Astrocyte of the spinal cord (primary cell): ENCODE measurements at regions not wholly inside any gene's neighbourhood (a gene's known extent, or its start where the extent isn't known, plus 50 kb on each side); places are given as distances from the start of the nearest gene placed in this dataset.

Experiments
- DNase-seq: peaks from one replicate; pipeline ENCODE4 v3.0.0; 2011; ENCODE audit warnings: low read depth, low spot score
- H3K4me3 ChIP-seq: 2 replicates; pipeline ENCODE4 v1.5.1; 2011; ENCODE audit warnings: low read depth, mild to moderate bottlenecking, low read length, moderate library complexity
- in situ Hi-C: cut with HindIII; loops from 2 replicates; pipeline ENCODE4 v1.10.0; 2017; ENCODE audit warnings: low sequenced_read_pairs
- TF ChIP-seq, protein P1 (sequence below): IDR thresholded peaks from 2 replicates; pipeline ENCODE4 v1.5.1; 2012; ENCODE audit warnings: low read depth, mild to moderate bottlenecking, low read length, inconsistent platforms

DNA sequence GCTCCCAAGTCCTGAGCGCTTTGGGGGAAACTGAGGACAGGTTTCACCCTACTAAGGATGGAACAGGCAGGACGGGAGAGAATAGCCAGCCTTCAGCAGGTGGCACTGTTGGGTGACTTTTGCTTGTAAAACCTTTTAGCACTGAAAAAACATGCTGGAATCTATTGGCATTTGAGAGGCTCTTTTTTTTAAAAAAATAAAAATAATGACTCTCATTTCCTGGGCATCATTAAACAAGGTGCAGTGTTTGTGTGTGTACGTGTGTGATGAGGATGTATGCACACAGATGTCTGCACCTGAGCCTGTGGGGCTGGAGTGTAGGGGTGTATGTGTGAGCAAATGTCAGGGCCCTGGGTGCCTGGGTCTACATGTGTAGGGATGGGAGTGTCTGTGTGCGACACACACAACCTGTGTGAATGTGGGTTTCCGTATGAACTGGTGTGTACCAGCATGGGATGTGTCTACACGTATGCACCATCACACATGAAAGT is 177.9 kb downstream of the RPS24 start:
- H3K4me3 ChIP-seq: no peak overlapping the region
- peak; percentile 62 for DNase-seq
- in situ Hi-C loops: no loop called here
- TF ChIP-seq, protein P1, sequence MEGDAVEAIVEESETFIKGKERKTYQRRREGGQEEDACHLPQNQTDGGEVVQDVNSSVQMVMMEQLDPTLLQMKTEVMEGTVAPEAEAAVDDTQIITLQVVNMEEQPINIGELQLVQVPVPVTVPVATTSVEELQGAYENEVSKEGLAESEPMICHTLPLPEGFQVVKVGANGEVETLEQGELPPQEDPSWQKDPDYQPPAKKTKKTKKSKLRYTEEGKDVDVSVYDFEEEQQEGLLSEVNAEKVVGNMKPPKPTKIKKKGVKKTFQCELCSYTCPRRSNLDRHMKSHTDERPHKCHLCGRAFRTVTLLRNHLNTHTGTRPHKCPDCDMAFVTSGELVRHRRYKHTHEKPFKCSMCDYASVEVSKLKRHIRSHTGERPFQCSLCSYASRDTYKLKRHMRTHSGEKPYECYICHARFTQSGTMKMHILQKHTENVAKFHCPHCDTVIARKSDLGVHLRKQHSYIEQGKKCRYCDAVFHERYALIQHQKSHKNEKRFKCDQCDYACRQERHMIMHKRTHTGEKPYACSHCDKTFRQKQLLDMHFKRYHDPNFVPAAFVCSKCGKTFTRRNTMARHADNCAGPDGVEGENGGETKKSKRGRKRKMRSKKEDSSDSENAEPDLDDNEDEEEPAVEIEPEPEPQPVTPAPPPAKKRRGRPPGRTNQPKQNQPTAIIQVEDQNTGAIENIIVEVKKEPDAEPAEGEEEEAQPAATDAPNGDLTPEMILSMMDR: peak; percentile 78

GRCh38 chr10:78212060-78212785 is 178.6 kb downstream of the RPS24 start:
- no peak overlapping the region for H3K4me3 ChIP-seq
- in situ Hi-C loops: no loop called here
- TF ChIP-seq, protein P1: no peak
- no peak for DNase-seq

GRCh38 chr10:78212786-78213175 is 179.1 kb downstream of the RPS24 start:
- DNase-seq: no peak
- in situ Hi-C loops: no loop called here

GRCh38 chr10:78214955-78215354 is 181.3 kb downstream of the RPS24 start:
- H3K4me3 ChIP-seq: no peak overlapping the region
- TF ChIP-seq, protein P1: no peak
- DNase-seq: no peak
- in situ Hi-C loops: no loop called here

More at GRCh38 chr10:78212786-78213175, 179.1 kb downstream of the RPS24 start:
- H3K4me3 ChIP-seq: no peak overlapping the region
- TF ChIP-seq, protein P1: no peak

- in situ Hi-C loops: no loop called here
- TF ChIP-seq, protein P1: no peak
- DNase-seq: peak; percentile 36
Observed at GRCh38 chr10:78215645-78216044, 182.0 kb downstream of the RPS24 start.

DNA sequence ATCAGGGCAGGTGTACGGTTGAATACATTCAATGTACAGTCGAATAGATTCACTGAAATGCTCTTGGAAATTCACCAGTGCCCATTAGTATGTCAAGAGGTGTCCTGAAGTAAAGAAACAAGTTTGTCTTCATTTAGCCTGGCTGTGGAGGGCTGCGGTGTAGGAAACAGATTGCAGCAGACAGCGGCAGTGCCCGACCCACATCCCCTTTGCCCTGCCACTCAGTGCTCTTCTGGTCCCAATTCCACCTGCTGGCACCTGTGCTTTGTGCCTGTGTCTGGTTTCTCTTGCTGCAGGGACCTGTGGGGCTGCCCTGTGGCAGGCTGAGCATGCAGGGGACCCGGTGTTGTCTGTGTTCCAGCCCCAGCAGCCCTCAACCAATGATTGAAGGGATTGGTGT is 183.7 kb downstream of the RPS24 start:
- no peak for DNase-seq
- TF ChIP-seq, protein P1: no peak
- in situ Hi-C loops: no loop called here
- H3K4me3 ChIP-seq: no peak overlapping the region

More at GRCh38 chr10:78215645-78216044, 182.0 kb downstream of the RPS24 start:
- no peak overlapping the region for H3K4me3 ChIP-seq
